Tibial nerve (tissue), 4 donors: ENCODE measurements at regions not wholly inside any gene's neighbourhood (a gene's known extent, or its start where the extent isn't known, plus 50 kb on each side); places are given as distances from the start of the nearest gene placed in this dataset.

Source experiments
- CTCF ChIP-seq, 5 experiments: fragments of 200-600 bp in 3 of 5; fragments of 450-650 bp in 2 of 5; sonication (generic) in 3 of 5; IDR thresholded peaks; one replicate each; pipeline ENCODE4 v1.5.1; 2016 to 2019; ENCODE audit warnings: antibody characterized with exemption in 5 of 5, mild to moderate bottlenecking in 3 of 5, moderate library complexity in 2 of 5
- EP300 ChIP-seq, 2 donors: sonication (generic); formaldehyde crosslinking; IDR thresholded peaks; one replicate each; pipeline ENCODE4 v1.6.1; 2017; ENCODE audit warnings: antibody characterized with exemption in 2 of 2, mild to moderate bottlenecking in 1 of 2
- POLR2A ChIP-seq, 2 donors: fragments of 450-650 bp; IDR thresholded peaks; one replicate each; pipeline ENCODE4 v1.6.1; 2017; ENCODE audit warnings: antibody characterized with exemption in 2 of 2, mild to moderate bottlenecking in 2 of 2, moderate library complexity in 2 of 2

- TF ChIP-seq CTCF (IDR thresholded peaks at IDR 0.05) (no peak), EP300 (IDR thresholded peaks at IDR 0.05) (no peak), POLR2A (IDR thresholded peaks at IDR 0.05) (no peak)
Measured at GRCh38 chr18:56248610-56249235, 389.7 kb downstream of the TXNL1 start.
